ENCODE measurements at regions not wholly inside any gene's neighbourhood (a gene's known extent, or its start where the extent isn't known, plus 50 kb on each side); places are given as distances from the start of the nearest gene placed in this dataset.

DNA sequence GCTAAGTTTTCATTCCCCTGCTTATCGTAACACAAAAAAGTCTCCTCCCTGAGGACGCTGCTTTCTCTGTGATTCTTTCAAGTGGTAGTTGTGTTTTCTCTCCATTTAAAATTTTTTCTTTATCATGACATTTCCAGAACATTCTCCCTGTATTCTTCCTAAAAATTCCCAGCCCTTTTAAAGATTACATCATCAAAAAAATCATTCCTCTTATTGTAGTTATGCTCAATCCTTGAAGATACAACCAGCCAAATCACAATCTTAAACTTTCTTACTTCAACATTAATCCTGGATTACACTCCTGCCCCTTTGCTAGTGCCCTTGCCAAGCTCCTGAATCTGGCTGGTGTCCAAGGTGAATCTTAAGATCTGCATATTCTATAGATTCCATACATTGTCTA lies 163.7 kb upstream of the CBLB start:
- peaks cover 0 to 2% (median 2%) of the 10 kb centered on the region in 3 donors for H3K9me3 Mint-ChIP-seq
- no CpG with 5 or more reads among the region's 2 CpGs for WGBS (ENCODE audit: insufficient coverage)

DNA sequence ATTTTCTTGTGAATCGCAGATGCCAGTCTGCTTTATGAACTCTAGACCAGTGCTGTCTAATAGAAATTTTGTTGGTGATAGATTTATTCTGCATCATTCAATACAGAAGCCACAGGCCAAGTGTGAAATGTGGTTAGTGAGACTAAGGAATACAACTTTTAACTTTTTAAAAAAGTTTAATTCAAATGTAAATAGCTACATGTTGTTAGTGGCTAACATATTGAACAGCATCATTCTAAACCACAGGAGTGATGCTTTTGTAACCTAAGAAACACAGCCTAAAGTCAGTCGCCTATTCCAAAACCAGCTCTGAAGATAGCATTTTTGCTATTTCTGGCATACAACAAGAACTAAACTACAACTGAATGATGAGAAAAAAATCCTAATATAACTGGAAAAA lies 164.8 kb upstream of the CBLB start:
- Mint-ChIP-seq H3K4me3 (no peak overlapping the region), H3K4me1 (peaks cover 0 to 4% (median 0%) of the 10 kb centered on the region in 3 donors), H3K36me3 (no peaks in the 10 kb centered on the region), H3K27ac (no peak overlapping the region), H3K27me3 (no peaks in the 10 kb centered on the region), H3K9me3 (peaks cover 0 to 4% (median 3%) of the 10 kb centered on the region in 3 donors)
- Histone ChIP-seq H3K27ac (ENCODE audit: low read length) (no peak overlapping the region), H3K36me3 (ENCODE audit: control insufficient read depth in 2 of 2, extremely low read depth in 1 of 2, insufficient read depth in 1 of 2, low read length in 1 of 2) (no peaks in the 10 kb centered on the region), H3K4me3 (ENCODE audit: control insufficient read depth in 1 of 2, extremely low read depth in 1 of 2, low read length in 1 of 2) (no peak overlapping the region), H3K4me1 (ENCODE audit: control insufficient read depth in 1 of 2, extremely low read depth in 1 of 2, insufficient read depth in 2 of 2, low read length in 2 of 2) (no peaks in the 10 kb centered on the region), H3K27me3 (replicated peaks in 1 of 2; ENCODE audit: control insufficient read depth in 2 of 2, extremely low read depth in 1 of 2, insufficient read depth in 2 of 2, low read length in 1 of 2) (no peaks in the 10 kb centered on the region), H3K9me3 (no peaks in the 10 kb centered on the region)
- ChIA-PET CTCF (no interaction called here), POLR2A (interaction anchor here in 1 of 2 donors (0.6 kb wide), 1 partner anchor 267 kb away, joined by 4 read pairs; no protein-coding TSS in a partner anchor)
- WGBS (ENCODE audit: insufficient coverage), result no CpG with 5 or more reads among the region's 2 CpGs
- DNase-seq (peak in 7 of 35 experiments; percentile 0 to 44 (median 2)), ATAC-seq (replicated peaks in 1 of 4) (no peak)

More for the DNA sequence above, 163.7 kb upstream of the CBLB start:
- H3K4me3 Mint-ChIP-seq, result no peak overlapping the region
- no peak overlapping the region for H3K27ac Mint-ChIP-seq
- no peaks in the 10 kb centered on the region for H3K36me3 Mint-ChIP-seq
- no peaks in the 10 kb centered on the region for H3K27me3 Mint-ChIP-seq
- H3K4me3 ChIP-seq (ENCODE audit: control insufficient read depth in 1 of 2, extremely low read depth in 1 of 2, low read length in 1 of 2), result no peak overlapping the region
- ATAC-seq (replicated peaks in 1 of 4) (no peak), DNase-seq (no peak)
- no peaks in the 10 kb centered on the region for H3K36me3 ChIP-seq (ENCODE audit: control insufficient read depth in 2 of 2, extremely low read depth in 1 of 2, insufficient read depth in 1 of 2, low read length in 1 of 2)
- H3K27ac ChIP-seq (ENCODE audit: low read length), result no peak overlapping the region
- H3K4me1 ChIP-seq (ENCODE audit: control insufficient read depth in 1 of 2, extremely low read depth in 1 of 2, insufficient read depth in 2 of 2, low read length in 2 of 2), result no peaks in the 10 kb centered on the region
- H3K9me3 ChIP-seq, result no peaks in the 10 kb centered on the region
- no peaks in the 10 kb centered on the region for H3K27me3 ChIP-seq (replicated peaks in 1 of 2; ENCODE audit: control insufficient read depth in 2 of 2, extremely low read depth in 1 of 2, insufficient read depth in 2 of 2, low read length in 1 of 2)
- ChIA-PET POLR2A (interaction anchor here in 1 of 2 donors (0.6 kb wide), 1 partner anchor 364 kb away, joined by 4 read pairs; no protein-coding TSS in a partner anchor), CTCF (no interaction called here)
- H3K4me1 Mint-ChIP-seq, result peaks cover 0 to 4% (median 0%) of the 10 kb centered on the region in 3 donors

DNA sequence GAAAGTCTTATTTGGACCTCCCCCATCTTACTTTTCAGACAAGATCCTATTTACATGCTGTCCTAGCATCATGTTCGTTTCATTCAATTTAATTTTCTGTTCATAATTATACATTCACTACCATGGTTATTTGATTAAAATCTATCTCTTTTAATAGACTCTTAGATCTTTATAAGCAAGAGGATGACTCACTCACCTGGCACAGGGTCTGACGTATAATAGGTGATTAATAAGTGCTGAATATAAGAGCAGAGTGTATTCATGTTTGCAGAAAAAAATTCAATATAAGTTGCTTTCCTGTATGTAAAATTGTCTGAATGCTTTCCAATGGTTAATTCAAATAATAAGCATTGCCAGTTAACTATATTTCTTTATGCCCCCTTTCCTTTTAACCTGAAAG lies 165.5 kb upstream of the CBLB start:
- ChIA-PET POLR2A (interaction anchor here in 1 of 2 donors (0.6 kb wide), 1 partner anchor 267 kb away, joined by 4 read pairs; no protein-coding TSS in a partner anchor), CTCF (no interaction called here)
- H3K27me3 ChIP-seq (replicated peaks in 1 of 2; ENCODE audit: control insufficient read depth in 2 of 2, extremely low read depth in 1 of 2, insufficient read depth in 2 of 2, low read length in 1 of 2), result no peaks in the 10 kb centered on the region
- H3K9me3 ChIP-seq, result no peaks in the 10 kb centered on the region
- Mint-ChIP-seq H3K27ac (no peak overlapping the region), H3K4me3 (no peak overlapping the region), H3K9me3 (peaks cover 0 to 6% (median 3%) of the 10 kb centered on the region in 3 donors), H3K27me3 (no peaks in the 10 kb centered on the region), H3K36me3 (no peaks in the 10 kb centered on the region), H3K4me1 (peaks cover 0 to 5% (median under 1%) of the 10 kb centered on the region in 3 donors)
- 100% methylated on average over 1 of the region's 2 CpGs for WGBS (ENCODE audit: insufficient coverage)
- DNase-seq, result no peak
- no peak overlapping the region for H3K27ac ChIP-seq (ENCODE audit: low read length)
- no peaks in the 10 kb centered on the region for H3K36me3 ChIP-seq (ENCODE audit: control insufficient read depth in 2 of 2, extremely low read depth in 1 of 2, insufficient read depth in 1 of 2, low read length in 1 of 2)
- ATAC-seq (replicated peaks in 1 of 4), result no peak
- H3K4me1 ChIP-seq (ENCODE audit: control insufficient read depth in 1 of 2, extremely low read depth in 1 of 2, insufficient read depth in 2 of 2, low read length in 2 of 2), result no peaks in the 10 kb centered on the region
- H3K4me3 ChIP-seq (ENCODE audit: control insufficient read depth in 1 of 2, extremely low read depth in 1 of 2, low read length in 1 of 2), result no peak overlapping the region

DNA sequence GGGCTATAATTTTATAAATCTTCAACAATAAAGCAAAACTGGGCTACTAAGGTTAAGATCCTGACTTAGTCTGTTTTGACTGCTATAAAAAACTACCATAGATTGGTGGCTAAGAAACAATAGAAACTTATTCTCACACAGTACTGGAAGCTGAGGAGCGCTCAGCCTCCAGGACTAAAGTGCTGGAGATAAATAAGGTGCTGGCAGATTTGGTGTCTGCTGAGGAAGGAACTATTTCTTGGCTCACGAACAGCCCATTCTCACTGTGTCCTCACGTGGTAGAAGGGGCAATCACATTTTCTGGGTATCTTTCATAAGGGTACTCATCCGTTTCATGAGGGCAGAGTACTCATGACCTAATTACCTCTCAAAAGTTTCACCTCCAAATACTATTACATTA lies 166.8 kb upstream of the CBLB start:
- Mint-ChIP-seq H3K27ac (no peak overlapping the region), H3K36me3 (no peaks in the 10 kb centered on the region), H3K4me1 (peaks cover 0 to 12% (median 1%) of the 10 kb centered on the region in 3 donors), H3K4me3 (no peak overlapping the region), H3K9me3 (peaks cover 0 to 10% (median 3%) of the 10 kb centered on the region in 3 donors), H3K27me3 (no peaks in the 10 kb centered on the region)
- ChIA-PET CTCF (no interaction called here), POLR2A (no interaction called here)
- Histone ChIP-seq H3K9me3 (no peaks in the 10 kb centered on the region), H3K27me3 (replicated peaks in 1 of 2; ENCODE audit: control insufficient read depth in 2 of 2, extremely low read depth in 1 of 2, insufficient read depth in 2 of 2, low read length in 1 of 2) (no peaks in the 10 kb centered on the region), H3K4me3 (ENCODE audit: control insufficient read depth in 1 of 2, extremely low read depth in 1 of 2, low read length in 1 of 2) (no peak overlapping the region), H3K27ac (ENCODE audit: low read length) (no peak overlapping the region), H3K4me1 (ENCODE audit: control insufficient read depth in 1 of 2, extremely low read depth in 1 of 2, insufficient read depth in 2 of 2, low read length in 2 of 2) (no peaks in the 10 kb centered on the region), H3K36me3 (ENCODE audit: control insufficient read depth in 2 of 2, extremely low read depth in 1 of 2, insufficient read depth in 1 of 2, low read length in 1 of 2) (no peaks in the 10 kb centered on the region)
- DNase-seq (no peak), ATAC-seq (replicated peaks in 1 of 4) (no peak)
- WGBS (ENCODE audit: insufficient coverage), result no CpG with 5 or more reads among the region's 4 CpGs

DNA sequence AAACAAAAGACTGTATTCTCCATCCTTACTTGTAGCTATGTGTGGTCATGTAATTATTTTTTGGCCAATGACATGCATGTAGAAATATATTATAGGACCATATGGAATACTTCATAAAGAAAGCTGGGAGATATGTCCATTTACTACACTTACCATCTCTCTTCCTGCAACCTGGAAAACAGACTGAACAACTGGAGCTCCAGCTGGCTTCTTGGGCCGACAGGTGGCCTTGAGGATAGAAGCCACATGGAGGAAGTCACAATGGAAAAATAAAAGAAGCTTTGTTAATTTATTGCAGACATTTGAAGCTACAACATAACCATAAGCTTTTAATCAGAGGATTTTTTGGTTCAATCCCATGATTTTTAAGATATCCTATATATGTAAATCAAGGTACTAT lies 167.9 kb upstream of the CBLB start:
- no peaks in the 10 kb centered on the region for H3K4me1 ChIP-seq (ENCODE audit: control insufficient read depth in 1 of 2, extremely low read depth in 1 of 2, insufficient read depth in 2 of 2, low read length in 2 of 2)
- Mint-ChIP-seq H3K9me3 (peaks cover 0 to 10% (median 3%) of the 10 kb centered on the region in 3 donors), H3K27me3 (no peaks in the 10 kb centered on the region), H3K4me3 (no peak overlapping the region), H3K36me3 (no peaks in the 10 kb centered on the region), H3K27ac (no peak overlapping the region), H3K4me1 (peaks cover 0 to 12% (median 1%) of the 10 kb centered on the region in 3 donors)
- ChIA-PET CTCF (interaction anchor here in 1 of 2 donors (0.6 to 0.9 kb wide), 2 partner anchors 9 to 192 kb away, joined by 4 read pairs; no protein-coding TSS in a partner anchor), POLR2A (interaction anchor here (0.6 kb wide), 3 partner anchors 9 to 1016 kb away, joined by 3 to 5 read pairs (median 3); no protein-coding TSS in a partner anchor)
- H3K27me3 ChIP-seq (replicated peaks in 1 of 2; ENCODE audit: control insufficient read depth in 2 of 2, extremely low read depth in 1 of 2, insufficient read depth in 2 of 2, low read length in 1 of 2), result no peaks in the 10 kb centered on the region
- no peak overlapping the region for H3K27ac ChIP-seq (ENCODE audit: low read length)
- ATAC-seq (replicated peaks in 1 of 4), result no peak
- no CpG with 5 or more reads among the region's 1 CpG for WGBS (ENCODE audit: insufficient coverage)
- DNase-seq, result no peak
- H3K9me3 ChIP-seq, result no peaks in the 10 kb centered on the region
- no peak overlapping the region for H3K4me3 ChIP-seq (ENCODE audit: control insufficient read depth in 1 of 2, extremely low read depth in 1 of 2, low read length in 1 of 2)
- H3K36me3 ChIP-seq (ENCODE audit: control insufficient read depth in 2 of 2, extremely low read depth in 1 of 2, insufficient read depth in 1 of 2, low read length in 1 of 2), result no peaks in the 10 kb centered on the region

DNA sequence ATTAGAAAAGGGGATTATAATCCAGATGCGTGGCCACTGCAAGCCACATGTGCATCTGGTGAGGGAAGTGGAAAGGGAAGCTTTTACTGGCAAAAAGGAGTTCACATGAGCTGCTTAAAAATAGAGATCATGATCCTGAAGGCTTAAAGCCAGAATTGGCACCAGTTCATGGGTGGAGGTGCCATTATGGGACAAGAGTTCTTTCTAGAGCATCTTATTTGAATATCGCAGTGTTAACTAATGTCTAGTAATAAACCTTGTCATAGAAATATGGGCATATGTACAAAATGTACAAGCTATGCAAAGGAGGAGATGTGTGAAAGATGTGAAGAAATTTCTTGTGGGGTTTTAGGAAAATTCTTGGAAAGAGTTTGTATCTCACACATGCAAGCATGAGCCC lies 178.4 kb upstream of the CBLB start:
- DNase-seq, result no peak
- H3K4me1 Mint-ChIP-seq, result no peaks in the 10 kb centered on the region
- H3K36me3 Mint-ChIP-seq, result no peaks in the 10 kb centered on the region
- no peak overlapping the region for H3K4me3 ChIP-seq (ENCODE audit: control insufficient read depth in 1 of 2, extremely low read depth in 1 of 2, low read length in 1 of 2)
- POLR2A ChIA-PET, result no interaction called here
- H3K27me3 Mint-ChIP-seq, result no peaks in the 10 kb centered on the region
- no peak for ATAC-seq (replicated peaks in 1 of 4)
- WGBS (ENCODE audit: insufficient coverage), result 100% methylated on average over 2 of the region's 2 CpGs
- H3K36me3 ChIP-seq (ENCODE audit: control insufficient read depth in 2 of 2, extremely low read depth in 1 of 2, insufficient read depth in 1 of 2, low read length in 1 of 2), result no peaks in the 10 kb centered on the region
- no peaks in the 10 kb centered on the region for H3K9me3 ChIP-seq
- peaks cover 0 to 8% (median 0%) of the 10 kb centered on the region in 3 donors for H3K9me3 Mint-ChIP-seq
- no peak overlapping the region for H3K27ac Mint-ChIP-seq
- H3K4me1 ChIP-seq (ENCODE audit: control insufficient read depth in 1 of 2, extremely low read depth in 1 of 2, insufficient read depth in 2 of 2, low read length in 2 of 2), result no peaks in the 10 kb centered on the region
- no peaks in the 10 kb centered on the region for H3K27me3 ChIP-seq (replicated peaks in 1 of 2; ENCODE audit: control insufficient read depth in 2 of 2, extremely low read depth in 1 of 2, insufficient read depth in 2 of 2, low read length in 1 of 2)
- no peak overlapping the region for H3K4me3 Mint-ChIP-seq
- CTCF ChIA-PET, result interaction anchor here in 1 of 2 donors (0.6 kb wide), 1 partner anchor 537 kb away, joined by 3 read pairs; no protein-coding TSS in a partner anchor
- H3K27ac ChIP-seq (ENCODE audit: low read length), result no peak overlapping the region
